ENCODE measurements at regions not wholly inside any gene's neighbourhood (a gene's known extent, or its start where the extent isn't known, plus 50 kb on each side); places are given as distances from the start of the nearest gene placed in this dataset.

GRCh38 chr2:192379736-192380135 is 185.0 kb upstream of the TMEFF2 start:
- Histone ChIP-seq H3K79me2 (ENCODE audit: insufficient read depth, low read length) (no peaks in the 10 kb centered on the region), H3K9ac (ENCODE audit: low read length) (no peak overlapping the region), H3K4me1 (ENCODE audit: insufficient read depth, low read length) (no peaks in the 10 kb centered on the region), H3K27me3 (ENCODE audit: insufficient read depth, low read length) (no peaks in the 10 kb centered on the region), H3K27ac (ENCODE audit: low read depth, low read length) (no peak overlapping the region), H3K4me2 (ENCODE audit: low read length) (no peak overlapping the region), H3K9me3 (ENCODE audit: insufficient read depth, low read depth, low read length) (no peaks in the 10 kb centered on the region), H3K36me3 (ENCODE audit: insufficient read depth, low read length) (no peaks in the 10 kb centered on the region), H2AFZ (ENCODE audit: low read depth, low read length) (no peak overlapping the region), H3K4me3 (ENCODE audit: insufficient read depth, low read depth, low read length) (no peak overlapping the region), H4K20me1 (ENCODE audit: insufficient read depth, low read length) (no peaks in the 10 kb centered on the region)
- no peak for FAIRE-seq
- no peak for DNase-seq (ENCODE audit: low read depth)
- no peaks in the 10 kb centered on the region for H3K27me3 Mint-ChIP-seq (ENCODE audit: low read depth, unreplicated experiment)
- TF ChIP-seq CTCF (IDR thresholded peaks at IDR 0.05; ENCODE audit: insufficient read depth, low read depth, low read length) = no peak
- TF ChIP-seq EZH2 (IDR thresholded peaks at IDR 0.05; ENCODE audit: insufficient read depth, low read length) = no peak
- H3K9me3 Mint-ChIP-seq (ENCODE audit: unreplicated experiment) = peaks cover 7% of the 10 kb centered on the region
- H3K4me3 Mint-ChIP-seq (ENCODE audit: unreplicated experiment) = no peak overlapping the region
- H3K36me3 Mint-ChIP-seq (ENCODE audit: low read depth, unreplicated experiment) = no peaks in the 10 kb centered on the region
- H3K27ac Mint-ChIP-seq (ENCODE audit: unreplicated experiment) = no peak overlapping the region
- H3K4me1 Mint-ChIP-seq (ENCODE audit: low read depth, unreplicated experiment) = no peaks in the 10 kb centered on the region

GRCh38 chr2:192377173-192377572 is 182.4 kb upstream of the TMEFF2 start:
- no peak overlapping the region for H3K4me3 Mint-ChIP-seq (ENCODE audit: unreplicated experiment)
- Histone ChIP-seq H2AFZ (ENCODE audit: low read depth, low read length) (no peak overlapping the region), H3K4me3 (ENCODE audit: insufficient read depth, low read depth, low read length) (no peak overlapping the region), H3K27me3 (ENCODE audit: insufficient read depth, low read length) (no peaks in the 10 kb centered on the region), H3K4me2 (ENCODE audit: low read length) (no peak overlapping the region), H3K9me3 (ENCODE audit: insufficient read depth, low read depth, low read length) (no peaks in the 10 kb centered on the region), H3K79me2 (ENCODE audit: insufficient read depth, low read length) (no peaks in the 10 kb centered on the region), H3K9ac (ENCODE audit: low read length) (no peak overlapping the region), H3K27ac (ENCODE audit: low read depth, low read length) (no peak overlapping the region), H3K36me3 (ENCODE audit: insufficient read depth, low read length) (no peaks in the 10 kb centered on the region), H3K4me1 (ENCODE audit: insufficient read depth, low read length) (no peaks in the 10 kb centered on the region), H4K20me1 (ENCODE audit: insufficient read depth, low read length) (no peaks in the 10 kb centered on the region)
- DNase-seq (ENCODE audit: low read depth) (no peak), FAIRE-seq (no peak)
- no peaks in the 10 kb centered on the region for H3K27me3 Mint-ChIP-seq (ENCODE audit: low read depth, unreplicated experiment)
- H3K27ac Mint-ChIP-seq (ENCODE audit: unreplicated experiment) = no peak overlapping the region
- TF ChIP-seq CTCF (IDR thresholded peaks at IDR 0.05; ENCODE audit: insufficient read depth, low read depth, low read length) (no peak), EZH2 (IDR thresholded peaks at IDR 0.05; ENCODE audit: insufficient read depth, low read length) (no peak)
- H3K9me3 Mint-ChIP-seq (ENCODE audit: unreplicated experiment) = no peaks in the 10 kb centered on the region
- H3K36me3 Mint-ChIP-seq (ENCODE audit: low read depth, unreplicated experiment) = no peaks in the 10 kb centered on the region
- H3K4me1 Mint-ChIP-seq (ENCODE audit: low read depth, unreplicated experiment) = peaks cover 5% of the 10 kb centered on the region

GRCh38 chr2:192373754-192374153 is 179.0 kb upstream of the TMEFF2 start:
- DNase-seq (ENCODE audit: low read depth) = no peak
- Histone ChIP-seq H3K79me2 (ENCODE audit: insufficient read depth, low read length) (no peaks in the 10 kb centered on the region), H2AFZ (ENCODE audit: low read depth, low read length) (no peak overlapping the region), H3K9ac (ENCODE audit: low read length) (no peak overlapping the region), H3K4me3 (ENCODE audit: insufficient read depth, low read depth, low read length) (no peak overlapping the region), H3K4me2 (ENCODE audit: low read length) (no peak overlapping the region), H3K4me1 (ENCODE audit: insufficient read depth, low read length) (no peaks in the 10 kb centered on the region), H3K27me3 (ENCODE audit: insufficient read depth, low read length) (no peaks in the 10 kb centered on the region), H3K9me3 (ENCODE audit: insufficient read depth, low read depth, low read length) (no peaks in the 10 kb centered on the region), H3K27ac (ENCODE audit: low read depth, low read length) (no peak overlapping the region), H3K36me3 (ENCODE audit: insufficient read depth, low read length) (no peaks in the 10 kb centered on the region), H4K20me1 (ENCODE audit: insufficient read depth, low read length) (no peaks in the 10 kb centered on the region)
- H3K36me3 Mint-ChIP-seq (ENCODE audit: low read depth, unreplicated experiment) = no peaks in the 10 kb centered on the region
- H3K4me1 Mint-ChIP-seq (ENCODE audit: low read depth, unreplicated experiment) = peaks cover 5% of the 10 kb centered on the region
- H3K9me3 Mint-ChIP-seq (ENCODE audit: unreplicated experiment) = no peaks in the 10 kb centered on the region
- H3K4me3 Mint-ChIP-seq (ENCODE audit: unreplicated experiment) = no peak overlapping the region
- TF ChIP-seq CTCF (IDR thresholded peaks at IDR 0.05; ENCODE audit: insufficient read depth, low read depth, low read length) (no peak), EZH2 (IDR thresholded peaks at IDR 0.05; ENCODE audit: insufficient read depth, low read length) (no peak)
- FAIRE-seq = no peak
- no peak overlapping the region for H3K27ac Mint-ChIP-seq (ENCODE audit: unreplicated experiment)
- peaks cover 3% of the 10 kb centered on the region for H3K27me3 Mint-ChIP-seq (ENCODE audit: low read depth, unreplicated experiment)
